OCI-LY3 (cell line): ENCODE measurements at regions not wholly inside any gene's neighbourhood (a gene's known extent, or its start where the extent isn't known, plus 50 kb on each side); places are given as distances from the start of the nearest gene placed in this dataset.
A peak's percentile ranks its signal among the peaks of the same experiment; 100 is the strongest.

ENCODE experiments used
- H2AFZ ChIP-seq: fragments of 200-600, 300-600 bp; shearing (Covaris generic); 2 replicates; pipeline ENCODE4 v1.6.0; 2014; ENCODE audit warnings: antibody characterized with exemption, low read depth, low read length
- H3K27ac ChIP-seq: fragments of 200-600, 300-600 bp; sonication (generic); 2 replicates; pipeline ENCODE4 v1.5.1; 2014; ENCODE audit warnings: mild to moderate bottlenecking, low read length, moderate library complexity, mixed read lengths
- H3K27me3 ChIP-seq: fragments of 200-600, 300-600 bp; sonication (generic); 2 replicates; pipeline ENCODE4 v1.6.1; 2014; ENCODE audit warnings: low read depth, low read length, mixed read lengths
- H3K36me3 ChIP-seq: fragments of 200-600, 300-600 bp; sonication (generic); replicated peaks from 2 replicates; pipeline ENCODE3; 2014; ENCODE audit warnings: low read depth, low read length, mixed read lengths
- H3K4me1 ChIP-seq: fragments of 300-600, 200-600 bp; sonication (generic); 2 replicates; pipeline ENCODE4 v1.6.1; 2014; ENCODE audit warnings: low read length, mixed read lengths
- H3K4me2 ChIP-seq: fragments of 200-600, 300-600 bp; sonication (generic); 2 replicates; pipeline ENCODE4 v1.6.1; 2014; ENCODE audit warnings: low read length, mixed read lengths
- H3K4me3 ChIP-seq: fragments of 300-600, 200-600 bp; sonication (generic); 2 replicates; pipeline ENCODE4 v1.5.1; 2014; ENCODE audit warnings: antibody characterized with exemption, mild to moderate bottlenecking, low read length, moderate library complexity
- H3K79me2 ChIP-seq: fragments of 300-600, 200-600 bp; shearing (Covaris generic); 2 replicates; pipeline ENCODE4 v1.6.1; 2014; ENCODE audit warnings: mild to moderate bottlenecking, low read length, mixed read lengths
- H3K9ac ChIP-seq: fragments of 300-600, 200-600 bp; shearing (Covaris generic); 2 replicates; pipeline ENCODE4 v1.6.0; 2014; ENCODE audit warnings: mild to moderate bottlenecking, low read length, moderate library complexity
- H3K9me3 ChIP-seq: fragments of 200-600, 300-600 bp; shearing (Covaris generic); 2 replicates; pipeline ENCODE4 v1.6.1; 2014; ENCODE audit warnings: low read length, mixed read lengths; ENCODE audit not compliant: insufficient read depth
- H4K20me1 ChIP-seq: fragments of 200-600, 300-600 bp; sonication (generic); 2 replicates; pipeline ENCODE4 v1.6.1; 2016; ENCODE audit warnings: low read length, mixed read lengths; ENCODE audit not compliant: insufficient read depth
- EZH2phosphoT487 ChIP-seq: fragments of 200-600 bp; shearing (Covaris generic); IDR thresholded peaks from 2 replicates; pipeline ENCODE4 v1.6.1; 2018; ENCODE audit warnings: antibody characterized with exemption, mixed run types, low read depth
- TF ChIP-seq, protein P1 (sequence below): fragments of 200-600, 300-600 bp; sonication (generic); IDR thresholded peaks from 2 replicates; pipeline ENCODE4 v1.5.1; 2014; ENCODE audit warnings: antibody characterized with exemption, low read length, low read depth

DNA sequence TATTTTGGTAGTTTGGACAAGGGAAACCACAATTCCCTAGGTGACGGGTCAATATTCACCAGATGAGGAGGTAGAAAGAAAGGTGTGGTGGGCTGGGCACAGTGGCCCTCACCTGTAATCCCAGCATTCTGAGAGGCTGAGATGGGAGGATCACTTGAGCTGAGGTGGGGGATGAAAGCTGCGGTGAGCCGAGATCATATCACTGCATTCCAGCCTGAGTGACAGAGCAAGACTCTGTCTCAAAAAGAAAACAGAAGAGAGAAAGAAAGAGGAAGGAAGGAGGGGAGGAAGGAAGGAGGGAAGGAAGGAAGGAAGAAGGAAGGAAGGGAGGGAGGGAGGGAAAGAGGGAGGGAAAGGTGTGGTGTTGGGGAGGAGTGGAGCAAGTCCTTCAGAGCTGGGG is 56.1 kb upstream of the RNF7 start:
- no peak overlapping the region for H3K27ac ChIP-seq

DNA sequence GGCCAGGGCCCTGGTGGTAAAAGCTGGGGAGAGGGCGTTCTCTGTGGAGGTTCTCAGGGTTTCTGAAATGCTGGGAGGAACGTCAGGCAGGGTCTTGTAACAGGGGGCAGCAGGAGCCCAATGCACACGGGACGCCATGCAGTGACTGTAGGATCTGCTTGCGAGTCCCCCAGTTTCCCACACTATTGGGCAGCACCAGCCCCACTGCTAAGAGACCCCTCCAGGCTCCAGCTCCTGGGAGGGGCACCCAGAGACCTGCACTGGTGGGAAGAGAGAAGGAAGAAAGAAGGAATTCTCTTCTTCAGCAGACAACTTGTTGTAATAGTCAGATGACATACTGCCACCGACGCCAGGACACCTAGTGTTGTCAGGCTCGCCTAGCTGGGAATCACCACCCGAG is 55.2 kb upstream of the RNF7 start:
- no peaks in the 10 kb centered on the region for H4K20me1 ChIP-seq
- no peak overlapping the region for H3K4me3 ChIP-seq
- H2AFZ ChIP-seq, result no peak overlapping the region
- H3K9me3 ChIP-seq, result no peaks in the 10 kb centered on the region
- no peak overlapping the region for H3K4me2 ChIP-seq
- H3K27me3 ChIP-seq, result no peaks in the 10 kb centered on the region
- TF ChIP-seq, protein P1, sequence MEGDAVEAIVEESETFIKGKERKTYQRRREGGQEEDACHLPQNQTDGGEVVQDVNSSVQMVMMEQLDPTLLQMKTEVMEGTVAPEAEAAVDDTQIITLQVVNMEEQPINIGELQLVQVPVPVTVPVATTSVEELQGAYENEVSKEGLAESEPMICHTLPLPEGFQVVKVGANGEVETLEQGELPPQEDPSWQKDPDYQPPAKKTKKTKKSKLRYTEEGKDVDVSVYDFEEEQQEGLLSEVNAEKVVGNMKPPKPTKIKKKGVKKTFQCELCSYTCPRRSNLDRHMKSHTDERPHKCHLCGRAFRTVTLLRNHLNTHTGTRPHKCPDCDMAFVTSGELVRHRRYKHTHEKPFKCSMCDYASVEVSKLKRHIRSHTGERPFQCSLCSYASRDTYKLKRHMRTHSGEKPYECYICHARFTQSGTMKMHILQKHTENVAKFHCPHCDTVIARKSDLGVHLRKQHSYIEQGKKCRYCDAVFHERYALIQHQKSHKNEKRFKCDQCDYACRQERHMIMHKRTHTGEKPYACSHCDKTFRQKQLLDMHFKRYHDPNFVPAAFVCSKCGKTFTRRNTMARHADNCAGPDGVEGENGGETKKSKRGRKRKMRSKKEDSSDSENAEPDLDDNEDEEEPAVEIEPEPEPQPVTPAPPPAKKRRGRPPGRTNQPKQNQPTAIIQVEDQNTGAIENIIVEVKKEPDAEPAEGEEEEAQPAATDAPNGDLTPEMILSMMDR, result no peak
- TF ChIP-seq EZH2phosphoT487, result no peak
- no peak overlapping the region for H3K27ac ChIP-seq
- H3K36me3 ChIP-seq, result no peaks in the 10 kb centered on the region
- H3K9ac ChIP-seq, result no peak overlapping the region
- no peaks in the 10 kb centered on the region for H3K79me2 ChIP-seq
- peaks cover 8% of the 10 kb centered on the region for H3K4me1 ChIP-seq

More for the DNA sequence above, 56.1 kb upstream of the RNF7 start:
- H2AFZ ChIP-seq, result no peak overlapping the region
- H3K9ac ChIP-seq, result no peak overlapping the region
- H3K4me1 ChIP-seq, result peaks cover 7% of the 10 kb centered on the region
- H3K4me2 ChIP-seq, result no peak overlapping the region
- no peak for TF ChIP-seq EZH2phosphoT487
- TF ChIP-seq, protein P1, result no peak
- no peaks in the 10 kb centered on the region for H3K27me3 ChIP-seq
- no peak overlapping the region for H3K4me3 ChIP-seq
- no peaks in the 10 kb centered on the region for H3K79me2 ChIP-seq
- no peaks in the 10 kb centered on the region for H3K36me3 ChIP-seq
- H4K20me1 ChIP-seq, result no peaks in the 10 kb centered on the region
- no peaks in the 10 kb centered on the region for H3K9me3 ChIP-seq

DNA sequence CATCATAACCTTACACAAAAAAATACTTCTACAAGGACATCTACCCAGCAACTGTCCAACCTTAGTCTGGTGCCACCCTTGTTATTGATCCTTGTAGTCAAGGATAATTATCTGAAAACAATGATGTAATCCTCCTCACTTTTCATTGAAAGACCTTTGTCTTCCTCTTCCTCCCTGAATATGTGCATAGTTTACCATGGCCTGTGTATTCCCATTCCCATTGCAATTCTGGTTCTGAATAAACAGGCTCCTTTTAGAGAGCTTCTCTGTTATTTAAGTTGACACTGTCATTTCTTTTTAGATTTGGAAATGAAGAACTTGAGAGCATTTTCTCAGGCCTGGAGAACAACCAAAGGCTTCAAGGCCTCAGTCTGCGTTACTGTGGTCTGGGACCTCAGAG is 53.3 kb upstream of the RNF7 start:
- Histone ChIP-seq H3K36me3 (no peaks in the 10 kb centered on the region), H3K4me1 (peaks cover 8% of the 10 kb centered on the region), H4K20me1 (no peaks in the 10 kb centered on the region)

DNA sequence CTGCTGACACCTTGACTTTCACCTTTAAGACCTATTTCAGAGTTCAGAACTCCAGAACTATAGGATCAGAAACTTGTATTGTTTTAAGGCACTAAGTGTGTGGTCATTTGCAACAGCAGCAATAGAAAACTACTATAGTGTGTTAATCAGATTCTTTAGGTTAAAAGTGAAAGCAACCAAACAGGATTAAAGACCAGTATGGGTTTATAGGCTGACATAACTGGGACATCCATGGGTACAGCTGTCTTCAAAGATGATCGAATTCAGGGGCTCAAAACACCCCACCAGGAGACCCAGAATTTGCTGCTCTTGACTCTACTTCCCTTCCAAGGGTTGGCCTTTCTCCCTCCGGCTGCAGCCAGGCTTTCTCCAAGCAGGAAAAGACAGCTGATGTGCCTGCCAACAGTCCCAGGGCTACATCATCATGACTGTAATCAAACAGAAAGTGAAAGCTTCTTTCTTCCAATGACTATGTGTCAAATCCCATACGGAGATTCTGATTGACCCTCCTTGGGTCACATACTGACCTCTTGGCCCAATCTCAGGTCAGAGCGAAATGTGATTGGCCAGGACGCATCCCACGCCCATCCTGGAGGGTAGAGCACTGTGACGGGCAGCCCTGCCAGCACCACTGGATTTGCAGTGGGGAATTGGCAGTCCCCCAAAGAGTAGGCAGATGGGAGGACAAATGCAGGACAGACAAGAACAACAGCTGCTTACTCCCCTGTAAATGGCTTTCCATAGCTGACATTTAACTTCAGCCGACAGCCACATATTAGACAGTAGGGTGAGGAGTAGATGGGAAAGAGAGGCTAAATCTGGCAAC is 51.4 kb upstream of the RNF7 start:
- Histone ChIP-seq H3K9ac (no peak overlapping the region), H3K36me3 (no peaks in the 10 kb centered on the region), H3K4me3 (peak overlapping the region; percentile 58), H2AFZ (peak overlapping the region; percentile 99), H3K27me3 (no peaks in the 10 kb centered on the region), H3K4me1 (peaks cover 16% of the 10 kb centered on the region), H3K79me2 (no peaks in the 10 kb centered on the region), H3K4me2 (peak overlapping the region; percentile 76), H3K9me3 (no peaks in the 10 kb centered on the region), H3K27ac (no peak overlapping the region), H4K20me1 (no peaks in the 10 kb centered on the region)
- TF ChIP-seq EZH2phosphoT487, result no peak

More for the DNA sequence above, 53.3 kb upstream of the RNF7 start:
- no peak overlapping the region for H3K4me3 ChIP-seq
- H3K27me3 ChIP-seq, result no peaks in the 10 kb centered on the region
- no peak overlapping the region for H2AFZ ChIP-seq
- H3K4me2 ChIP-seq, result no peak overlapping the region
- TF ChIP-seq, protein P1, result no peak
- H3K79me2 ChIP-seq, result no peaks in the 10 kb centered on the region
- no peak overlapping the region for H3K27ac ChIP-seq
- no peak overlapping the region for H3K9ac ChIP-seq
- H3K9me3 ChIP-seq, result no peaks in the 10 kb centered on the region
